ENCODE measurements at regions not wholly inside any gene's neighbourhood (a gene's known extent, or its start where the extent isn't known, plus 50 kb on each side); places are given as distances from the start of the nearest gene placed in this dataset.
A peak's percentile ranks its signal among the peaks of the same experiment; 100 is the strongest.

- H3K9me3 Mint-ChIP-seq (ENCODE audit: unreplicated experiment), result no peaks in the 10 kb centered on the region
- TF ChIP-seq CTCF (IDR thresholded peaks at IDR 0.05; ENCODE audit: unreplicated experiment), result no peak
- intact Hi-C loops (cut with micrococcal nuclease), result no loop called here
- H3K27ac Mint-ChIP-seq (ENCODE audit: low read depth, unreplicated experiment), result no peak overlapping the region
- no TSS peak for BruUV-seq (replicated peaks)
- ChIA-PET POLR2A (no interaction called here), CTCF (interaction anchor here (1.2 to 1.5 kb wide), 2 partner anchors 11 to 32 kb away, joined by 3 to 5 read pairs; no protein-coding TSS in a partner anchor)
- DNase-seq (ENCODE audit: unreplicated experiment), result no peak
- no peak overlapping the region for H3K4me3 Mint-ChIP-seq (ENCODE audit: unreplicated experiment)
- H3K36me3 Mint-ChIP-seq (ENCODE audit: insufficient read depth, unreplicated experiment), result no peaks in the 10 kb centered on the region
- no peaks in the 10 kb centered on the region for H3K4me1 Mint-ChIP-seq (ENCODE audit: insufficient read depth, unreplicated experiment)
- H3K27me3 Mint-ChIP-seq (ENCODE audit: insufficient read depth, unreplicated experiment), result no peaks in the 10 kb centered on the region
Observed at GRCh38 chr3:152760024-152760563, 74.8 kb upstream of the P2RY1 start.

GRCh38 chr3:152760591-152760990, 74.3 kb upstream of the P2RY1 start:
- intact Hi-C loops (cut with micrococcal nuclease), result no loop called here
- no peak overlapping the region for H3K27ac Mint-ChIP-seq (ENCODE audit: low read depth, unreplicated experiment)
- H3K9me3 Mint-ChIP-seq (ENCODE audit: unreplicated experiment), result no peaks in the 10 kb centered on the region
- POLR2A ChIA-PET, result interaction anchor here (0.7 to 1.2 kb wide), 2 partner anchors 9 to 11 kb away, joined by 3 to 4 read pairs; no protein-coding TSS in a partner anchor
- H3K4me3 Mint-ChIP-seq (ENCODE audit: unreplicated experiment), result no peak overlapping the region
- H3K27me3 Mint-ChIP-seq (ENCODE audit: insufficient read depth, unreplicated experiment), result no peaks in the 10 kb centered on the region
- no peaks in the 10 kb centered on the region for H3K36me3 Mint-ChIP-seq (ENCODE audit: insufficient read depth, unreplicated experiment)
- no TSS peak for BruUV-seq (replicated peaks)
- H3K4me1 Mint-ChIP-seq (ENCODE audit: insufficient read depth, unreplicated experiment), result no peaks in the 10 kb centered on the region
- no peak for TF ChIP-seq CTCF (IDR thresholded peaks at IDR 0.05; ENCODE audit: unreplicated experiment)
- no peak for DNase-seq (ENCODE audit: unreplicated experiment)
- CTCF ChIA-PET, result interaction anchor here (1.2 to 1.5 kb wide), 2 partner anchors 10 to 31 kb away, joined by 3 to 5 read pairs; no protein-coding TSS in a partner anchor

GRCh38 chr3:152768478-152768877, 66.5 kb upstream of the P2RY1 start:
- H3K27ac Mint-ChIP-seq (ENCODE audit: low read depth, unreplicated experiment), result no peak overlapping the region
- H3K4me1 Mint-ChIP-seq (ENCODE audit: insufficient read depth, unreplicated experiment), result no peaks in the 10 kb centered on the region
- H3K27me3 Mint-ChIP-seq (ENCODE audit: insufficient read depth, unreplicated experiment), result no peaks in the 10 kb centered on the region
- no peaks in the 10 kb centered on the region for H3K9me3 Mint-ChIP-seq (ENCODE audit: unreplicated experiment)
- CTCF ChIA-PET, result no interaction called here
- intact Hi-C loops (cut with micrococcal nuclease), result no loop called here
- TF ChIP-seq CTCF (IDR thresholded peaks at IDR 0.05; ENCODE audit: unreplicated experiment), result no peak
- DNase-seq (ENCODE audit: unreplicated experiment), result no peak
- no peak overlapping the region for H3K4me3 Mint-ChIP-seq (ENCODE audit: unreplicated experiment)
- H3K36me3 Mint-ChIP-seq (ENCODE audit: insufficient read depth, unreplicated experiment), result no peaks in the 10 kb centered on the region
- no TSS peak for BruUV-seq (replicated peaks)
- POLR2A ChIA-PET, result no interaction called here

GRCh38 chr3:152769523-152769922, 65.4 kb upstream of the P2RY1 start:
- H3K27me3 Mint-ChIP-seq (ENCODE audit: insufficient read depth, unreplicated experiment), result no peaks in the 10 kb centered on the region
- H3K27ac Mint-ChIP-seq (ENCODE audit: low read depth, unreplicated experiment), result no peak overlapping the region
- CTCF ChIA-PET, result no interaction called here
- peak; percentile 38 for DNase-seq (ENCODE audit: unreplicated experiment)
- intact Hi-C loops (cut with micrococcal nuclease), result no loop called here
- H3K9me3 Mint-ChIP-seq (ENCODE audit: unreplicated experiment), result no peaks in the 10 kb centered on the region
- no peak for TF ChIP-seq CTCF (IDR thresholded peaks at IDR 0.05; ENCODE audit: unreplicated experiment)
- no peaks in the 10 kb centered on the region for H3K4me1 Mint-ChIP-seq (ENCODE audit: insufficient read depth, unreplicated experiment)
- BruUV-seq (replicated peaks), result no TSS peak
- no peaks in the 10 kb centered on the region for H3K36me3 Mint-ChIP-seq (ENCODE audit: insufficient read depth, unreplicated experiment)
- no peak overlapping the region for H3K4me3 Mint-ChIP-seq (ENCODE audit: unreplicated experiment)
- POLR2A ChIA-PET, result interaction anchor here (0.8 to 0.9 kb wide), 3 partner anchors 9 to 65 kb away, joined by 3 to 4 read pairs (median 3); partner anchors contain the start of gene P2RY1
